Mucosa of descending colon (tissue), 3 donors: ENCODE measurements at regions not wholly inside any gene's neighbourhood (a gene's known extent, or its start where the extent isn't known, plus 50 kb on each side); places are given as distances from the start of the nearest gene placed in this dataset.

ENCODE experiments used
- ATAC-seq: fragments of 200-7000 bp; cut with Tn5 transposase; one replicate; pipeline ENCODE4 v1.9.1; 2020; ENCODE audit warnings: mild to moderate bottlenecking, moderate library complexity
- DNase-seq, 3 donors: peaks; one replicate each; pipeline ENCODE4 v3.0.0-alpha.2; 2020
- H3K36me3 ChIP-seq: fragments of 200-600 bp; one replicate; pipeline ENCODE4 v1.8.0; 2021; ENCODE audit warnings: low read depth, mild to moderate bottlenecking
- H3K4me1 ChIP-seq: fragments of 200-600 bp; one replicate; pipeline ENCODE4 v1.8.0; 2021; ENCODE audit warnings: low read depth, mild to moderate bottlenecking
- H3K4me3 ChIP-seq: fragments of 200-600 bp; one replicate; pipeline ENCODE4 v1.8.0; 2021; ENCODE audit warnings: mild to moderate bottlenecking
- H3K9me3 ChIP-seq: fragments of 200-600 bp; one replicate; pipeline ENCODE4 v1.8.0; 2021; ENCODE audit warnings: mild to moderate bottlenecking
- CTCF ChIP-seq: fragments of 200-600 bp; IDR thresholded peaks from one replicate; pipeline ENCODE4 v1.8.0; 2022; ENCODE audit warnings: antibody characterized with exemption, mild to moderate bottlenecking
- intact Hi-C, 2 donors: fragments of 100-400 bp; cut with DNase I in 1 of 2; cut with micrococcal nuclease in 1 of 2; formaldehyde crosslinking; loops; one replicate each; pipeline versions ENCODE4 v1.11.0 to v1.11.1; 2022; cut with DNase I, micrococcal nuclease
- donor health status: DM: no; HTN: no; CAD: no; lungs with moderate emphysema.
- donor health status: DM: no; HTN: no; CAD: no.
- donor health status: DM: no; HTN: yes; CAD: no.

DNA sequence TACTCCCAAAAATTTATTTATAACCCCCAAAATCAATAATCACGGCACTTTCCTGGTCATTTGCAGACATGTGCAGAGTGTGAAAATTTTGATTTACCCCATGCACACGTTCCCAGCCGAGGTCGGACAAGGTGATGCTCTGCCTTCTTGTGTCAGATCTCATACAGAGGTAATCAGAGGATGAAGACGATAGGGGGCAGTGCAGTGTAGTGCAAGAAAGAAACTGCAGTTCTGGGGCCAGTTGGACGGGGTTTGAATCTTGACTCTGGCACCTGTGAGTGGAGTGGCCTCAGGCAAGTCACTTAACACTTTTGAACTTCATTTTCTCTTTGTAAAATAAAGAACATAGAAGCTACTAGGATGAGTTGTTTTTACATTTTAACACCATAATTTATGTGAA lies 88.4 kb downstream of the FRMPD3 start:
- DNase-seq: peak in 1 of 3 donors; percentile 38
- no peaks in the 10 kb centered on the region for H3K9me3 ChIP-seq
- no peak overlapping the region for H3K4me3 ChIP-seq
- ATAC-seq: no peak
- no peaks in the 10 kb centered on the region for H3K36me3 ChIP-seq
- TF ChIP-seq CTCF: no peak
- intact Hi-C loops: no loop called here
- no peaks in the 10 kb centered on the region for H3K4me1 ChIP-seq

DNA sequence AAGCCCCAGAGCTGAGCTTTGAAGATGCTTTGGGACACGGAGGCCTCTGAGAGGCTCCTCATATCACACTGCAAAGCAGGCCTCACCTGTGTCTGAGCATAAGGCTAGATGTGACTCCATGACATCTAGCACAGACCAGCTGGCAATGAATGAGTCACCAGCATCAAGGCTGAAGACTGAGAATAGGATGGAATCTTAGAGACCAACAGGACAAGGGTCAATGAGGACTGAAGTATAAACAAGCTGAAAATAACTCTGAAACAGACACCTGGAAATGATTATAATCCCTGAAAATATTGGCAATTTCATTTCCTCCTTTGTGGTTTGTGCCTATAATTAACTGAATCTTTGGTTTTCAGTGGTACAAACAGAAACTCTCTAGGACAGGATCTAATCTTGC lies 87.1 kb upstream of the PRPS1 start:
- no peaks in the 10 kb centered on the region for H3K36me3 ChIP-seq
- no peaks in the 10 kb centered on the region for H3K9me3 ChIP-seq
- peak; percentile 23 for ATAC-seq
- TF ChIP-seq CTCF: no peak
- H3K4me3 ChIP-seq: no peak overlapping the region
- no peak for DNase-seq
- intact Hi-C loops: no loop called here
- no peaks in the 10 kb centered on the region for H3K4me1 ChIP-seq

GRCh38 chrX:107542040-107542439 lies 86.3 kb upstream of the PRPS1 start:
- H3K9me3 ChIP-seq: no peaks in the 10 kb centered on the region
- TF ChIP-seq CTCF: no peak
- H3K36me3 ChIP-seq: no peaks in the 10 kb centered on the region
- intact Hi-C loops: no loop called here
- DNase-seq: no peak
- H3K4me1 ChIP-seq: no peaks in the 10 kb centered on the region
- ATAC-seq: no peak
- no peak overlapping the region for H3K4me3 ChIP-seq

DNA sequence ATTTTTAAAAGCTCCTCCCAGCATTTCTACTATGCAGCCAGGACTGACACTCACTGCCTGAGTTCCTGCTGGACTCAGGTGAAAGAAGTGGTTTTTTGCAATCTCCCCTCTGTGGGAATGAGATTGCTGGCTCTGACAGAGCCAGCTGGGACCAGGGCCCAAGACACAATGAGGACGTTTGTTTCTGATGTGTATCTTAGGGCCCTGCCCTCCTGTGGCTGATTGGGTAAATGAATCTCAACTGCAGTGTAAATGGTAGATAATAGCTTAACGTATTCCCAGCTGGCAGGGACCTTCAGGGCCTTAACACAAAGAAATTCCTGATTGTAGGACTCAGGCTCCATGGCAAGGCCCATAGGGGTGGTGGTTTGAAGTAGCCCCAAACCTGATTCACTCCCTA lies 85.8 kb upstream of the PRPS1 start:
- peak in 1 of 3 donors; percentile 7 for DNase-seq
- Histone ChIP-seq H3K9me3 (no peaks in the 10 kb centered on the region), H3K4me1 (no peaks in the 10 kb centered on the region), H3K4me3 (no peak overlapping the region), H3K36me3 (no peaks in the 10 kb centered on the region)
- no peak for TF ChIP-seq CTCF
- peak; percentile 61 for ATAC-seq
- intact Hi-C loops: no loop called here

- Histone ChIP-seq H3K4me3 (no peak overlapping the region), H3K4me1 (no peaks in the 10 kb centered on the region), H3K36me3 (no peaks in the 10 kb centered on the region), H3K9me3 (no peaks in the 10 kb centered on the region)
- ATAC-seq (no peak), DNase-seq (no peak)
- no peak for TF ChIP-seq CTCF
- intact Hi-C loops: no loop called here
These were observed 80.7 kb upstream of the PRPS1 start for GRCh38 chrX:107547621-107548020.

DNA sequence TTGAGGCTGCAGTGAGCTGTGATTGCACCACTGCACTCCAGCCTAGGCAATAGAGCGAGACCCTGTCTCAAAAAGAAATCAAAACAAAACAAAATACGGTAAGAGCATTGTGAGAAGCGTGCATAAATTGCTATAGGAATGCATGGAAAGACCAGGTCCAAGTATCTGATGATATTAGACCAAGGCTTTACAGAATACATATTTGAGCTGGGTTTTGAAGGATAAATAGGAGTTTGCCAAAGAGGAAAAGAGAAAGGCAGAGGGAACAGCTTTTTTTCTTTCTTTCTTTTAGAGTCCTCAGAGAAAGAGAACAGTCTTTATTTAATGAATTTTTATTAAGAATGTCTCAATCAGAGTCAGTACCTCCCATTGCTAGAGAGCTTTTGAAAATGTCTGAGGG lies 79.5 kb upstream of the PRPS1 start:
- Histone ChIP-seq H3K4me3 (no peak overlapping the region), H3K36me3 (no peaks in the 10 kb centered on the region), H3K9me3 (no peaks in the 10 kb centered on the region), H3K4me1 (no peaks in the 10 kb centered on the region)
- DNase-seq: no peak
- no peak for ATAC-seq
- intact Hi-C loops: no loop called here
- TF ChIP-seq CTCF: no peak
